ENCODE measurements at regions not wholly inside any gene's neighbourhood (a gene's known extent, or its start where the extent isn't known, plus 50 kb on each side); places are given as distances from the start of the nearest gene placed in this dataset.
A peak's percentile ranks its signal among the peaks of the same experiment; 100 is the strongest.

DNA sequence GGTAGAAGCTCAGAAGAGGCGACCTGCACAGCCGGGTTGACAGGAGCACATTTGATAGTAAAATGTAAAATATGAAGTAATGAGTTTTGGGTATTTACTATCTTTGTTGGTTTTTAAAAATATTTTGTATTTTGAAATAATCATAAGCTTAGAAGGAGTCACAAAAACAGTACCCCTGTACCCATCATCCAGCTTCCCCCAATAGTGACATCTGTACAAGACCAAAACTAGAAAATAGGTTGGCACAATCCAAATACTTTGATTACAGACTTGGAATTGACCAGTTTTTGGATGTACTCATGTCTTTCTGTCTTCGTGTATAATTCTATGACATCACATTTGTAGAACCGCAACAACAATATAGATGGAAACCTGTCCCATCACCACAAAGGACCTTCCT is 413.1 kb upstream of the PODXL start:
- DNase-seq (ENCODE audit: low read depth) = no peak
- no peak overlapping the region for H3K4me3 ChIP-seq (ENCODE audit: low read depth, low read length)
- TF ChIP-seq, protein P1, sequence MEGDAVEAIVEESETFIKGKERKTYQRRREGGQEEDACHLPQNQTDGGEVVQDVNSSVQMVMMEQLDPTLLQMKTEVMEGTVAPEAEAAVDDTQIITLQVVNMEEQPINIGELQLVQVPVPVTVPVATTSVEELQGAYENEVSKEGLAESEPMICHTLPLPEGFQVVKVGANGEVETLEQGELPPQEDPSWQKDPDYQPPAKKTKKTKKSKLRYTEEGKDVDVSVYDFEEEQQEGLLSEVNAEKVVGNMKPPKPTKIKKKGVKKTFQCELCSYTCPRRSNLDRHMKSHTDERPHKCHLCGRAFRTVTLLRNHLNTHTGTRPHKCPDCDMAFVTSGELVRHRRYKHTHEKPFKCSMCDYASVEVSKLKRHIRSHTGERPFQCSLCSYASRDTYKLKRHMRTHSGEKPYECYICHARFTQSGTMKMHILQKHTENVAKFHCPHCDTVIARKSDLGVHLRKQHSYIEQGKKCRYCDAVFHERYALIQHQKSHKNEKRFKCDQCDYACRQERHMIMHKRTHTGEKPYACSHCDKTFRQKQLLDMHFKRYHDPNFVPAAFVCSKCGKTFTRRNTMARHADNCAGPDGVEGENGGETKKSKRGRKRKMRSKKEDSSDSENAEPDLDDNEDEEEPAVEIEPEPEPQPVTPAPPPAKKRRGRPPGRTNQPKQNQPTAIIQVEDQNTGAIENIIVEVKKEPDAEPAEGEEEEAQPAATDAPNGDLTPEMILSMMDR (conservative IDR thresholded peaks at IDR 0.05; ENCODE audit: low read depth, low read length) = no peak

DNA sequence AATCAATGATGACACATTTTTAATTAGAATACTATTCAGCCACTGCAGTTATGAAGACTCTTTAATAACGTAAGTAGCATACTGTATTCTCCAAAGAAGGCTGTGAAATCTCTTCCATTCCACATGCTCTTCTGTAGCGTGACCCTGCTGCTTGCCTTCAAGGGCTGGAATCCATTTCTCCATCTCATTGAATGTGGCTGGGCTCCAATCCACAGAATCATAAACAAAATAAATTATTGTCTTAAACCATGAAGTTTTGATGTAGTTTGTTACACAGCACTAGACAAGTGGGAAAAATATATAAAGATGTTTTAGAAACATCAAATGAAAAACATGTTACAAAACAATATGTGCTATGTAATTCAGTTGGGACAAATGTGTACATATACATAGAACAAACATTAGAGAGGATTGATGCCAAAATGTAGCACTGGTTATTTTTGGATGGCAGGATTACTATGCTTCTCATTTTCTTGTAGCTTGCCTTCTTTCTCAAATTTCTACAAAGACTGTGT is 410.8 kb upstream of the PODXL start:
- DNase-seq (ENCODE audit: low read depth) = no peak
- no peak overlapping the region for H3K4me3 ChIP-seq (ENCODE audit: low read depth, low read length)
- TF ChIP-seq, protein P1 (conservative IDR thresholded peaks at IDR 0.05; ENCODE audit: low read depth, low read length) = no peak

DNA sequence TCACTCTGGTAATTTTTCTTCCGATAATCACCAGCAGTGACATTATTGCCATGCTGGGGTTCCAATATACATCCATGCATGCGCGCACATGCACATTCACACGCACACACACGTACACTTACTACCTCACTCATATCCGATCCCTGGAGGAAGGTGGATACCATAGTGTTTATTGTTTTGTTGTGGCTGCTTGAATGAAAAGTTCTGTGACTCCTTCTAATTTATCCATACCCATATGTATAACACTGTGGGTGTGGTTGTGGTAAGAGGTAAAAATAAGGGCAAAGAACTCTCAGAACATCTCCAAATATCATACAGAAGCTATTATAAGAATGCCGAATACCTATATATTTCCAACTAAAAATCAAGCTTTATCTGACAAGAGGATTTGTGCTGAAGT is 407.8 kb upstream of the PODXL start:
- no peak for DNase-seq (ENCODE audit: low read depth)
- no peak overlapping the region for H3K4me3 ChIP-seq (ENCODE audit: low read depth, low read length)
- TF ChIP-seq, protein P1 (conservative IDR thresholded peaks at IDR 0.05; ENCODE audit: low read depth, low read length) = no peak

DNA sequence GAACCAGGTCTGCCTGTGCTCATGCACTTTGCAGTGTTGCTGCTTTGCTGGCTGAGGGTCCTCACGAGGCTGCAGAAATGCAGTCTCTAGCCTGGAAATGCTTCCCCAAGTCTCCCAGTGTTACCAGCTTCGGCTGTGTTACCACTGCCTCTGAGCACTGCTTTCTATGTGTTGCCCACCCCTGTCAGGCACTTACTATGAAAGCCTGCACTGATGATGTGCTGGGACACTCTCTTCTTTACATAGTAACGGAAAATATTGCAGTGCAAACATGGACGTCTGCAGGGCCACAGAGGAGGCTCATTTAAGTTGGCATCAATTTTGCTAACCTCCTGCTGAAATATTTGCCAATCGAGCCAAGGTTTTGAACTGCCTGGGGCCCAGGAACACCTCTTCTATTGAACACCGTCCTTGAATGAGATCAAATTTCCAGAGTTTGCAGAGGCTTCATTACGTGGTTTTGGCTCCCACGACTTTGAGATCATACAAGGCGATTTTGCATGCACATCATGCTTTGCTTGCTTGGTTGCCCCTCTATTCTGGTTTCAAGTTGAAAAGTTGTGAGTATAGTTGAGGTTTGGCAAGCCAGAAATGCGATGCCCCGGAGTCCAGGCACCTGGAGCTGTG is 404.7 kb upstream of the PODXL start:
- TF ChIP-seq, protein P1 (conservative IDR thresholded peaks at IDR 0.05; ENCODE audit: low read depth, low read length) = no peak
- DNase-seq (ENCODE audit: low read depth) = no peak
- no peak overlapping the region for H3K4me3 ChIP-seq (ENCODE audit: low read depth, low read length)

DNA sequence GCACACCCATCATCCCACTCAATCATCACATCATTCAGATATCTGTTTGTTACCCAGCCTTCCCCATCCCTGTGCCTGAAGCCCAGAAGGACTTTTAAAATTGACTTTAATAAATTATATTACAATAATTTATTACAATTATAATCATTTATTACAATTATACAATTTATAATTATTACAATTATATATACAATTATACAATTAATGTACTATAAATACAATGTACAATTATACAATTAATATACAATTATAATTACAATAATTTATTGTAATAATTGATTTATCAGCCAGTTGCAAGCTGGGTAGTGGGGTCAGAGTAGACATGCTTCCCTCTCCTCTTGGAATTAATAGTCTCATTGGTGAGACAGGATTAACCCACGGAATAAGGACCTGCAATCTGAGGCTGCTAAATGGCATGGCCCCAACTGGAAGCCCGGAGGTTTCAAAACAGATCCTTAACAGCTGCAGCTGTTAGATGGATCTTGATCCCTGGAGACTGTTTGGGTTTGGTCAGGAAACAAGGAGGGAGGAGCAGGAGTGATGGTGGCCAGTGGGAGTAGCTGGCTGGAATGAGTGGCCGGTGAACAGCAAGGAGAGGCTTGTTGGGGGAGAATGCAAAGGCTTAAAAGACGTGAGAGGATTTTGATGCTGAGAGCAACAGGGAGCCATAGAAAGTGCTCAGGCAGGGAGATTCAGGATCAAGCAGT is 402.8 kb upstream of the PODXL start:
- H3K4me3 ChIP-seq (ENCODE audit: low read depth, low read length) = no peak overlapping the region
- DNase-seq (ENCODE audit: low read depth) = no peak
- TF ChIP-seq, protein P1 (conservative IDR thresholded peaks at IDR 0.05; ENCODE audit: low read depth, low read length) = no peak

DNA sequence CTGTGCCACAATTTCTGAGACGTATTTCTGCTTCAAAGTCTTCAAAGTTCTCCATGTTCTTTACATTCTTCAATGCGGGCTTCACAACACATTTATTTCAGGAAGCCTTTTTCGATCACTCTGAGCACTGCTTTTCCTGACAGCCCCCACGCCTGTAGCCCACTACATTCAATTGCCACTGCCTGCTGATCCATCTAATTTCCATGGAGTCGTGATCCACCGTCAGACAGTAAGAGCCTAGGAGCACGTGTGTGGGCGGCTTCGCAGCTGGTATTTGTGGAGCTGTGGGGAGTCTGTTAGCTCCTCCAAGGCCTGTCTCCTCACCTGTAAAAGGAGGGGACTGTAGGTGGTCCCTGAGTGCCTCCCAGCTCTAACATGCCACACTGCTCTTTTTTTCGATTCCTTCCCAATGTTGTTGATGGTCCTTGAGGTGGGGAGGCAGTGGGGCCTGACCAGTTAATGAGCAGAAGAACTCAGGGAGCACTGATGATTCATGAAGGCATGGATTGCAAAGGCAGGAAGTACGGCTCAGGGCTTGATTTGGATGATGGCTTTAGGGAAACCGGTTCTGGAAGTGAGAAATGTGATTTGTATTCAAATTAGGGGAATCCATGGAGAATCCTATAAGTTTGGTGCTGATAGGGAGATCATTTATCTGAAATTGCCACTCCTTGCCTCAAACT is 401.1 kb upstream of the PODXL start:
- peak; percentile 69 for DNase-seq (ENCODE audit: low read depth)
- no peak overlapping the region for H3K4me3 ChIP-seq (ENCODE audit: low read depth, low read length)
- TF ChIP-seq, protein P1 (conservative IDR thresholded peaks at IDR 0.05; ENCODE audit: low read depth, low read length) = no peak
